ENCODE measurements at regions not wholly inside any gene's neighbourhood (a gene's known extent, or its start where the extent isn't known, plus 50 kb on each side); places are given as distances from the start of the nearest gene placed in this dataset.

GRCh38 chr3:13706886-13707285 lies 158.0 kb downstream of the FBLN2 start:
- Histone ChIP-seq H3K4me1 (no peaks in the 10 kb centered on the region), H3K27ac (no peak overlapping the region), H3K4me3 (no peak overlapping the region), H3K27me3 (peaks cover 0 to 23% of the 10 kb centered on the region in 2 donors), H3K36me3 (no peaks in the 10 kb centered on the region), H3K9me3 (no peaks in the 10 kb centered on the region)
- intact Hi-C loops (cut with DNase I; ENCODE audit: low total_unique reads), result no loop called here
- TF ChIP-seq, protein P1, sequence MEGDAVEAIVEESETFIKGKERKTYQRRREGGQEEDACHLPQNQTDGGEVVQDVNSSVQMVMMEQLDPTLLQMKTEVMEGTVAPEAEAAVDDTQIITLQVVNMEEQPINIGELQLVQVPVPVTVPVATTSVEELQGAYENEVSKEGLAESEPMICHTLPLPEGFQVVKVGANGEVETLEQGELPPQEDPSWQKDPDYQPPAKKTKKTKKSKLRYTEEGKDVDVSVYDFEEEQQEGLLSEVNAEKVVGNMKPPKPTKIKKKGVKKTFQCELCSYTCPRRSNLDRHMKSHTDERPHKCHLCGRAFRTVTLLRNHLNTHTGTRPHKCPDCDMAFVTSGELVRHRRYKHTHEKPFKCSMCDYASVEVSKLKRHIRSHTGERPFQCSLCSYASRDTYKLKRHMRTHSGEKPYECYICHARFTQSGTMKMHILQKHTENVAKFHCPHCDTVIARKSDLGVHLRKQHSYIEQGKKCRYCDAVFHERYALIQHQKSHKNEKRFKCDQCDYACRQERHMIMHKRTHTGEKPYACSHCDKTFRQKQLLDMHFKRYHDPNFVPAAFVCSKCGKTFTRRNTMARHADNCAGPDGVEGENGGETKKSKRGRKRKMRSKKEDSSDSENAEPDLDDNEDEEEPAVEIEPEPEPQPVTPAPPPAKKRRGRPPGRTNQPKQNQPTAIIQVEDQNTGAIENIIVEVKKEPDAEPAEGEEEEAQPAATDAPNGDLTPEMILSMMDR (IDR thresholded peaks at IDR 0.05), result no peak
- peak in 1 of 2 donors; percentile 16 for DNase-seq

GRCh38 chr3:13706451-13706850 lies 157.5 kb downstream of the FBLN2 start:
- no peak overlapping the region for H3K4me3 ChIP-seq
- intact Hi-C loops (cut with DNase I; ENCODE audit: low total_unique reads), result no loop called here
- H3K27me3 ChIP-seq, result peaks cover 0 to 24% of the 10 kb centered on the region in 2 donors
- H3K9me3 ChIP-seq, result no peaks in the 10 kb centered on the region
- H3K27ac ChIP-seq, result no peak overlapping the region
- H3K4me1 ChIP-seq, result no peaks in the 10 kb centered on the region
- TF ChIP-seq, protein P1 (IDR thresholded peaks at IDR 0.05), result no peak
- H3K36me3 ChIP-seq, result no peaks in the 10 kb centered on the region
- DNase-seq, result peak; percentile 15

GRCh38 chr3:13705702-13706280 lies 156.9 kb downstream of the FBLN2 start:
- TF ChIP-seq, protein P1 (IDR thresholded peaks at IDR 0.05), result no peak
- no peaks in the 10 kb centered on the region for H3K36me3 ChIP-seq
- H3K4me1 ChIP-seq, result no peaks in the 10 kb centered on the region
- H3K9me3 ChIP-seq, result no peaks in the 10 kb centered on the region
- intact Hi-C loops (cut with DNase I; ENCODE audit: low total_unique reads), result no loop called here
- DNase-seq, result peak; percentile 7 to 33
- H3K27me3 ChIP-seq, result peaks cover 0 to 30% of the 10 kb centered on the region in 2 donors
- H3K27ac ChIP-seq, result no peak overlapping the region
- no peak overlapping the region for H3K4me3 ChIP-seq

GRCh38 chr3:13705051-13705450 lies 156.1 kb downstream of the FBLN2 start:
- Histone ChIP-seq H3K9me3 (no peaks in the 10 kb centered on the region), H3K27me3 (peaks cover 0 to 32% of the 10 kb centered on the region in 2 donors), H3K36me3 (no peaks in the 10 kb centered on the region), H3K4me3 (no peak overlapping the region), H3K27ac (no peak overlapping the region), H3K4me1 (no peaks in the 10 kb centered on the region)
- intact Hi-C loops (cut with DNase I; ENCODE audit: low total_unique reads), result no loop called here
- DNase-seq, result peak; percentile 12 to 15
- TF ChIP-seq, protein P1 (IDR thresholded peaks at IDR 0.05), result no peak

DNA sequence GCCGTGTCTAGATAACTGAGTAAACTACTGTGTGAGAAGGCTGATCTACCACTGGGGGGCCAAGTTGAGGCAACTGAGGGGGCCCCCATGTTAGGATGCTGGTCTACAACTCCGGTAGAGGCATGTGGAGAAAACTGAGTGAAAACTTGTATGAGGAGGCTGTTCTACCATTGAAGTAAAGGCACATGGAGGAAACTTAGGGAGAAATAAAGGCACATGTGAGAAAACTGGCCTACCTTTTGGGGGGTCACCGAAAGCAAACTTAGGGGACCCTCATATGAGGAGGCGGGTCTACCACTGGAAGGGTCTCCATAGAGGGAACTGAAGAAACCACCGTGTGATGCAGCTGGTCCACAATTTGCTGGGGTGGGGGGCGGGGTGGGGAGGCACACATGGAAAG lies 155.2 kb downstream of the FBLN2 start:
- intact Hi-C loops (cut with DNase I; ENCODE audit: low total_unique reads), result no loop called here
- no peak overlapping the region for H3K27ac ChIP-seq
- TF ChIP-seq, protein P1 (IDR thresholded peaks at IDR 0.05), result no peak
- no peak for DNase-seq
- H3K9me3 ChIP-seq, result no peaks in the 10 kb centered on the region
- H3K27me3 ChIP-seq, result peaks cover 0 to 32% of the 10 kb centered on the region in 2 donors
- H3K36me3 ChIP-seq, result no peaks in the 10 kb centered on the region
- no peaks in the 10 kb centered on the region for H3K4me1 ChIP-seq
- no peak overlapping the region for H3K4me3 ChIP-seq

DNA sequence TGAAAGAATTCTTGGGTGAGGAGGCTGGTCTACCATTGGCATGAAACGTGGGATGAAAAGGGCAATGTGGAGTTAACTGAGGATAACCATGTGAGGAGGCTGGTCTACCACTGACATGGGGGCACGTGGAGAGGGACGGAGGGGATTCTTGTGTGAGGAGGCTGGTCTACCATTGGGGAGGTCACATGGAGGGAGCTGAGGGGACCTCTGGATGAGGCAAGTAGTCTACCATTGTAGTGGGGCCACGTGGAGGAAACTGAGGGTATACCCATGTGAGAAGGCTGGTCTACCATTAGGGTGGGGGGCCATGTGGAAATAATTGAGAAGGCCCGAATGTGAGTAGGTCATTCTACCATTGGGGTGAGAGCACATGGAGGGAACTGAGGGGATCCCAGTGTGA lies 154.1 kb downstream of the FBLN2 start:
- Histone ChIP-seq H3K27ac (no peak overlapping the region), H3K9me3 (no peaks in the 10 kb centered on the region), H3K36me3 (no peaks in the 10 kb centered on the region), H3K4me3 (no peak overlapping the region), H3K27me3 (peaks cover 0 to 43% of the 10 kb centered on the region in 2 donors), H3K4me1 (no peaks in the 10 kb centered on the region)
- peak; percentile 3 to 28 for DNase-seq
- intact Hi-C loops (cut with DNase I; ENCODE audit: low total_unique reads), result no loop called here
- TF ChIP-seq, protein P1 (IDR thresholded peaks at IDR 0.05), result no peak

Data from tibial artery (tissue), 4 donors.